ENCODE measurements at regions not wholly inside any gene's neighbourhood (a gene's known extent, or its start where the extent isn't known, plus 50 kb on each side); places are given as distances from the start of the nearest gene placed in this dataset.

DNA sequence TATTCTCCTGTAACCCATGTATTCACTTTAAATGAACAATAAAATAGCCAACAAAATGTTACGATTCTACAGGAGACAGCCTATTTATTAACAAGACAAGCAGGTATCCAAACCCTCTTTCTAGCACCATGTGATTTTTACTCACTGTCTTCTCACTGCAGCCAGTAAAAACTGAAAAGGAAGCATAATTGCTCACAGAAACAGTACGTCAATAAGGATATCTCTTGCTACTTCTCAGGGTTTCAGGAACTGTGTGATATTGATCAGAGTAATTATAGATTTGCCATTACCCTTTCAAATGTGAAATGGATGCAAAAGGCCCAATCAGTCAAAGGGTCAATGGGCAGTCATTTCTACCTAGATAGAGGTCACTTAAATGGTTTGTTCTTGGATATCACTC lies 1473.8 kb upstream of the DDX18 start:
- DNase-seq, result no peak

DNA sequence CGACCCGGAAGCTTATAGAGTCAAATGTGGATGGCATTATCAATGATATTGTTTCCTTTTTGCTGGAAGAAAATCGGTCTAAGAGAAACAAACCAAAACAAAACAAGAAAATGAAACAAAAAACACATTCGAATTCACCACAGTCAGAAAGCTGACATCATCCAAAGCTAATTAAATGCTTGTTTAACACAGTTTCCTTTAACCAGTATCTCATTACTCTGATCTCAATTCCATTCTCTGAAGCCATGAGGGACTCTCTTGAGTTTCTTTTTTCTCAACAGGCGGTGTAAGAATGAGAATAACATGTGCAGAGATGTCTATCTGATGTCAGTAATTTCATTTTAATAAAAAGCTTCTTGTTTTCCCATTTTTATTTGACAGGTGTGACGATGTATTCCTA lies 1448.3 kb upstream of the DDX18 start:
- DNase-seq, result no peak

DNA sequence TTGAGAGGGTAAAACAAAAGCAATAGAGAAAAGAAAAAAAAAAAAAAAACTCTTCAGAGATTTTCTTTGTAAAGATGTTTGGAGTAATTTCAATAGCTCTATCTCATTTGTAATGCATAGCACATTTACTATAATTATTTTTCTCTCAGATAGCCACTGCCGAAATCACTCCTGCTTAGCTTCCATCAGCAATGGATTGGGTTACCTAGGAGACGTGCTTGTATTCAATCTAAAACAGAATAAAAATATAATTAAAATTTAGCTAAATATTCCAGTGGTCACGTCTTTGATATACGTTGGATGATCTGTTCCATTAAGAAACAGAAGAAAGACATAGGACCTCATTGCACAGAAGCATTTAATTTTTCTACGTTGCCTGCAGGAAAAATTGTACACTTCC lies 1435.7 kb upstream of the DDX18 start:
- DNase-seq, result no peak

DNA sequence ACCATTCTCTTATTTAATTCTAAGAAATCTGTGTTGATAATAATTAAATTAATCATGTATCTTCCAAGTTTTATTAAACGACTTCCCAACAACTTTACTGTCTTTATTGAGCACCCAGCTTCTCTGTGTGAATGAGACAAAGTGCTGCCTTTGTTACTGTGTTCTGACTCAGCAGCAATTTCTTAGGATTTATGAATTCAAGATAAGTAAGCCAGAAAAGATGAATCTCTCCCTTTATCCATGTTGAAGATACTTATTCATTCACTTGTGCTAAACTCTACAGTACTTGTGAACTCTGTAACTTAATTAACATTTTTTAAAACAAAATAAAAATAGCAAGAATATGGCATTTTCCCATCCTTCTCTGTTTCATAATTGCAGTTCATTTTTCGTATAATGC lies 1403.3 kb upstream of the DDX18 start:
- DNase-seq, result no peak

DNA sequence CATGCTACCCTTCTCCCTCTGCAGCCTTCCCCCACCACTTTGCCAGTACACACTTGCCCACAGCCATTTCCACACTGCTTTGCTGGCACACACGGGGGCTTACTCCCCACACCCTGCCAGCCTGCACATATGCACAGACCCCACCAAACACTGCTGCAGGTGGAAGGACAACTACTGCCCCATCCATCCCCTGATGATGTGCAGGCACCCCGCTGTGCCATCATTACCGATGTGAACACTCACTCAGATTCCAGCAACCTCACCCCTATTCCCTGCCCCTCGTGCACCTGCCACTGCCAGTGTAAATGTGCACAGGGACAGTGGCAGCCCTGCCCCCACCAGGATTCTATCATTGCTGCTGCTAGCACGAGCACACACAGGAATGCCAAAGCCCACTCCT lies 1400.8 kb upstream of the DDX18 start:
- DNase-seq, result no peak

DNA sequence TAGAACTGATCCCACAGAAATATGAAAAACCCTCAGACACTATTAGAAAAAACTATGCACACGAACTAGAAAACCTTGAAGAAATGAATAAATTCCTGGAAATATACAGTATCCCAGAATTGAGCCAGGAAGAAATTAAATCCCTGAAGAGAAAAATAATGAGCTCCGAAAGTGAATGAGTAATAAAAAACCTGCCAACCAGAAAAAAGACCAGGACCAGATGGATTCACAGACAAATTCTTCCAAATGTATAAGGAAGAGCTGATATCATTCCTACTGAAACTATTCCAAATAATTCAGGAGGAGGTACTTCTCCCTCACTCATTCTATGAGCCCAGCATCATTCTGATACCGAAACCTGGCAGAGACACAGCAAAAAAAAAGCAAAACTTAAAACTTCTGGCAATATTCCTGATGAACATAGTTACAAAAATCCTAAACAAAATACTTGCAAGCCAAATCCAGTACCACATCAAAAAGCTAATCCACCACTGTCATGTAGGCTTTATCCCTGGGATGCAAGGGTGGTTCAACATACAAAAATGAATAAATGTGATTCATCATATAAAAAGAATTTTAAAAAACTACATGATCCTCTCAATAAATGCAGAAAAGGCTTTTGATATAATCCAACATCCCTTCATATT lies 1397.6 kb upstream of the DDX18 start:
- DNase-seq, result no peak

DNA sequence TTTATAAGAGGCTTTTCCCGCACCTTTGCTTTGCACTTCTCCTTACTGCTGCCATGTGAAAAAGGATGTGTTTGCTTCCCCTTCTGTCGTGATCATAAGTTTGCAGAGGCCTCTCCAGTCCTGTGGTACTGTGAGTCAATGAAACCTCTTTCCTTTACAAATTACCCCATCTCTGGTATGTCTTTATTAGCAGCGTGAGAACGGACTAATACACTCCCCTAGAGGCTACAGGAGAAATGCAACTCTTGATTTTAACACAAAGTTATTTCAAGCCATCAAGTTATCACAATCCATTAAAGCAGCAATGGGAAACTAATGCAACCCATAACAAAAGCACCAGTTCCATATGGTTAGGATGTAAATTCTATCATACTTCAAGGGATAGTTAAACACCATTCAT lies 1378.8 kb upstream of the DDX18 start:
- no peak for DNase-seq

DNA sequence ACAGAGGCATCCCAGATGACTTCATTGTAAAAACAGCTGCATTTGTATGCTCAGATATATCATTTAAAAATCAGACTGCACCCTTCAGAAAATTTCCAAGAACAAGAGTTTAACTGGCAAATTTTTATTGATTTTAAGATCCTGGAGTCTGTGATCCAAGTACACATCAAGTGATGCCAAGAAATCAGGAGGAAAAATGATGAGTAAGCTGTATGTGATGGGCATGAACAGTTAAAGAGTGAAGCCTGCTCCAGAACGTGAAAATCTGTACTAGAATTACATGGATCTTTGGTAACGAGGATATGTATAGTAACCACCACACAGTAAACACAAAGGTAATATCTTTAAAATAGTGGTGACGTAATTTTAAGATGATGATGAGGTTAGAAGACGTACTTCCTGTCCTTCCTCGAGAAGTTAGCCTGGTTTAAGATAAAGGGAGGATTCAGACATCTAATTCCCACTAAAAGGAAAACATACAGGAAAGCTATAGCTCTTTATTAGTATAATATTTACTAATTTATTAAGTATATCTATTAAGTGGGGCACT lies 1374.3 kb upstream of the DDX18 start:
- no peak for DNase-seq

DNA sequence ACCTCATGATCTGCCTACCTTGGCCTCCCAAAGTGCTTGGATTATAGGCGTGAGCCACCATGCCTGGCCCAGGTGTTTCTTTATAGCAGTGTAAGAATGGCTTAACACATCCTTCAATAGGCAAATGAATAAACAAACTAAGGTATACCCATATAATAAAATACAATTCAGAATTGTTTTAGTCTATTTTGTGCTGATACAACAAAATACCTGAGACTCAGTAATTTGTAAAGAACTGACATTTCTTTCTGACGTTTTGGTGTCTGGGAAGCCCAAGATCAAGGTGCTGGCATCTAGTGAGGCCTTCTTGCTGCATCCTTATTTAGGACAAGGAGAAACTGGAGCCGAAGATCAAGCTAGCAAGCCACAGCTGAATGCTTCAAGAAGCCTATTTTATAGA lies 1372.1 kb upstream of the DDX18 start:
- no peak for DNase-seq

DNA sequence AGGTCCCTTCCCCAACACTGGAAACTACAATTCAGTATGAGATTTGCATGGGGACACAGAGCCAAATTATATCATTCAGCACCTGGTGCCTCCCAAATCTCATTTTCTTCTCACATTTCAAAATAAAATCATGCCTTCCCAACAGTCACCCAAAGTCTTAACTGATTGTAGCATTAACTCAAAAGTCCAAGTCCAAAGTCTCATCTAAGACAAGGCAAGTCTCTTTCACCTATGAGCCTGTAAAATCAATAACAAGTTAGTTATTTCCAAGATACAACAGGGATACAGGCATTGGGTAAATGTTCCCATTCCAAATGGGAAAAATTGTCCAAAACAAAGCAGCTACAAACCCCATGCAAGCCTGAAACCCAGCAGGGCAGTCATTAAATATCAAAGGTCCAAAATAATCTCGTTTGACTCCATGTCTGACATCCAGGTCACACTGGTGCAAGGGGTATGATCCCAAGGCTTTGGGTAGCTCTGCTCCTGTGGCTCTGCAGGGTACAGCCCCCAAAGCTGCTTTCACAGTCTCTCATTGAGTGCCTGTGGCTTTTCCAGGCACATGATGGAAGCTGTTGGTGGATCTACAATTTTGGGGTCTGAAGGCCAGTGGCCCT lies 1370.1 kb upstream of the DDX18 start:
- DNase-seq, result no peak

DNA sequence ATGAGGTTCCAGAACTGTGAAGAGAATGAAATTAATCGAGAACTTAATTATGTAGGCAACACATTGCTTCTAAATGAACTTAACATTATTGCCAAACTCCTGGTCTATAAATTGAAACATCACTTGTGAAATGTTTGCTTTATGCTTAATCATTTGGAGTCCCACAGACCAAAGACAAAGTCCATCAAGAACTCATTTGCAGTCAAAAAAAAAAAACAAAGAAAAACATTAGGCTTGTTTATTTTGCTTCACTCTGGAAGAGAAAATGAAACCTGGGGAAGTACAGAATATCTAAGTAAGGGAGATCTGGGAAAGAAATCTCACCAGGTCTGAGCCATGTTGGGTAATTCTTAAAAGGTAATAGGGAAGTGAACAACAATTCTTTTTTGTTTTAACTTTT lies 1363.5 kb upstream of the DDX18 start:
- DNase-seq, result no peak

DNA sequence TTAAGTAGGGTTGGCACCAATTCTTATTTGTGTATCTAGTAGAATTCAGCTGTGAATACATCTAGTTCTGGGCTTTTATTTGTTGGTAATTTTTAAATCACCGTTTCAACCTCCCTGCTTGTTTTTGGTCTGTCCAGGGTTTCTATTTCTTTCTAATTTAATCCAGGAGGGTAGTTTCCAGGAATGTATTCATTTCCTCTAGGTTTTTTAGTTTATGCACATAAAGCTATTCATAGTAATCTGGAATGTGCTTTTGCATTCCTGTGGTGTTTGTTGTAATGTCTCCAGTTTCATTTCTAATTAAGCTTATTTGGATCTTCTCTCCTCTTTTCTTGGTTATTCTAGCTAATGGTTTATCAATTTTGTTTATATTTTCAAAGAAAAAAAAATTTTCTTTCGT lies 1361.8 kb upstream of the DDX18 start:
- no peak for DNase-seq

DNA sequence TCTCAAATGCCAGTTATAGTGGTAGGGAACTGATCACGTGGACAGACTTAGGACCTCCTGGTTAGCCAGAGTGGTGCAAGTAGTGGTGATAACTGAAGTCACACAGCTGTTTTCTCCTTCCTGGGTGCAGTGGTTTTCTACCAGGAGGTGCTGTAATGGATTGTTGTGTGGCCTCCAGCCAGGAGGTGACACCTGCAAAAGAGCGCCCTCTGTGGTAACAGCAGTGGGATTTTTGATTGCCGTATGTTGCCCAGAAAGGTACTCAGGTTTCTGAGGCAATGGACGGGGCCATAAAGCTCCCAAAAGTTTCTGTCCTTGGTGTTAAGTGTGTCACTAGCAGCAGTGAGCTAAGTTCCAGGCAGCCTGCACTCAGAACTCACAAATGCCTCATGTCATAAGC lies 1358.1 kb upstream of the DDX18 start:
- peak; percentile 3 for DNase-seq

DNA sequence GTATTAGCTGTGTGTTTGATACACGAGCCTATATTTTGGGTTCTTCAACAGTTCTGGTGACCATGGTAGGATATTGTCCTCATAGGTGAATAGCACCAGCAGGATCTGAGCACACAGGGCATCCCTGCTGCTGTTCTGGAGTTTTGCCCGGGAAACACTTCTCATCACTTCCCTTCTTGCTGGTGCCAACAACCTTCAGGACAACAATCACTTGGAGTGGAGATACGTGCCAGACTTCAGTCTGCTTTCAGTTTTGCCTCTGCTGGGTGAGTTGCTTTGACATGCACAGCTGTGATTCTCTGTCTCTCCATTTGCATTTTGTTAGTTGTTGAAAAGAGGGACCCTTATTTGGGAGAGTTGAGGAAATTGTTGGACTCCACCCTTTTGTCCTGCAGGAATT lies 1347.2 kb upstream of the DDX18 start:
- no peak for DNase-seq

DNA sequence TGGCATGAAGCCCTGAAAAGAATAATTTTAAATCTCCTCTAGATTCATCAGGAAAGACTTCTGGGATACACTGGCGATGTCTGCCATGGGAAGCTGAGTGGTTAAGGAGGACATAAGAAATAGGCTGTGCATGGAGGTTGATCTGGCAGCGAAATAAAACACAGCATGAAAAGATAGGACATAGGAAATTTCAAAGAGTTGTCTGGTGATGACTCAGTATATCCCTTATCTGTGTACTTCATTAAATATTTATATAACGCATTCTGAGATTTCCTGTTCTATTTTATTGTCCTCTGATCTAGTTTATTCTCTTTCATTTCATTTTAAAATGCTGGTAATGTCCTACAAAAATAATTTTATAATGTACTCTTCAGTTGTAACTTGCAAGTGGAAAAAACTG lies 1337.3 kb upstream of the DDX18 start:
- no peak for DNase-seq

DNA sequence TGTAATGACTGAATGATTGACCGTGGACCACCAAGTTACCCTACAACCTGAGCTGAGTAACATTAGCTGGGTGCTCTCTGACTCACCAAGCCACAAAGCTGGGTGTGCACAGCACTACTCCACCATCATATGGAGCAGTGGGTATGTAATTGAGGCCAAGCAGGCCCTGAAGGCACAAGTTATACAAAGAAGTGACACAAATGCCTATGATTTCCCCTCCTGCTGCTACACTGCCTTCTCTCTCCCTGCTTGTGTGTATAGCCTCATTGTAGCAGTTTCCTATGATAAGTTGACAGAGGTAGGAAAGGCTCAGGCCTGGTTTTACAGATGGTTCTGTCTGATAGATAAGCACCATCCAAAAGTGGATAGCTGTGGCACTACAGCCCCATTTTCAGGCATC lies 1327.2 kb upstream of the DDX18 start:
- no peak for DNase-seq

DNA sequence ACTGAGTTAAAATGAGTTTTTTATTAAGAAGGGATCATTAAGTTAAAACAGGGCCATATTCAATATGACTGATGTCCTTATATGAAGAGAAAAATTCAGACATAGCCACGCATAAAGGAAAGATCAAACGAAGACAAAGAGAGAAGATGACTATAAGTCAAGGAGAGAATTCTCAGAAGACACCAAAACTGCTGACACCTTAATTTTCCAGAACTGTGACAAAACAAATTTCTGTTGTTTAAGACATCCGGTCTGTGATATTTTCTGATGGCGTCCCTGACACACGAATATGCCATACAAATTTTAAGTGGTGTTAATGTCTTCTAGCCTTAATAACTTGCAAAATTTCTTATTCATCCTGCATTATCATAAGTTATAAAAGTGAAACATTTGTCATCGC lies 1325.2 kb upstream of the DDX18 start:
- DNase-seq, result no peak

DNA sequence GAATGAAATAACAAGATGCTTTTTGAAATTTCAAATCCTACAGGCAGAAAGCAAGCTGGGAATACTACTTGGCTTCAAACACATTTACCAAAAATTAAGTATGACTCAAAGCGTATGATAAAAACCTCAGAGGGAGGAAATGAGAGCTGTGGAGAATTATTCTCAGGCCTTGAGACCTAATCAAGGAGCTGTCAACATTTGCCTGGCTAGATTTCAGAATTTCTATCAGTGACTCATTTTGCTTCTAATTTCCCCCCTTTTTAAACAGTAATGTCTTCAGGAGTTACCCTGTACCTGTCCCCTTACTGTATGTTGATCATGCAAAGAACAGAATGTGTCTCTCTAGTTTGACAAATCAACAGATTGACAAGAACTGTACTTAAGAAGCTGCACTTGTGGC lies 1324.5 kb upstream of the DDX18 start:
- DNase-seq, result no peak

DNA sequence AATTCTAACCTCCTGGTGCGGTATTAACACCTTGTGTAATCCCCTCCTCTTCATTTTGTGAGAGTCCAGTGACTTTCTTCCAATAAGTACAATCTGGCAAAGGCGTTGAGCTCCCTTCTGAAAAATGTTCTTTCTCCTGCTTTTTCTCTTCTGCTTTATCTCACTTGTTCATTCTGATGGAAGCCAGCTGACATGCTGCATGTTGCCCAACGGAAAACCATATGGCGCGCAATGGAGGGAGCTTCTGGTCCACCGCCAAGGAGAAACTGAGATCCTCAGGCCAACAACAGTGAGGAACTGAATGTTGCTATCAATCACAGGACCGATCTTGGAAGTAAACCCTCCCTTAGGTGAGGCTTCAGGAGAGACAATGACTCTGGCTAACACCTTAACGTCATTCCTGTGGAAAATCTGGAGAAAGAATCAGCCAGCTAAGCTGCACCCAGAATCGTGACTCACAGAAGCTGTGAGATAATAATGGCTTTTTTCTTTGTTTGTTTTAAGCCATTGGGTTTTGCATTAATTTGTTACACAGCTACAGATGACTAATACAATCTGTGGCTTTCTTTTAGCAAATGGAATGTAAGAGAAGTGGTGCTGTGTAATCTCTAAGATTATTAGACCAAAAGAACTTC lies 1323.9 kb upstream of the DDX18 start:
- DNase-seq, result no peak

DNA sequence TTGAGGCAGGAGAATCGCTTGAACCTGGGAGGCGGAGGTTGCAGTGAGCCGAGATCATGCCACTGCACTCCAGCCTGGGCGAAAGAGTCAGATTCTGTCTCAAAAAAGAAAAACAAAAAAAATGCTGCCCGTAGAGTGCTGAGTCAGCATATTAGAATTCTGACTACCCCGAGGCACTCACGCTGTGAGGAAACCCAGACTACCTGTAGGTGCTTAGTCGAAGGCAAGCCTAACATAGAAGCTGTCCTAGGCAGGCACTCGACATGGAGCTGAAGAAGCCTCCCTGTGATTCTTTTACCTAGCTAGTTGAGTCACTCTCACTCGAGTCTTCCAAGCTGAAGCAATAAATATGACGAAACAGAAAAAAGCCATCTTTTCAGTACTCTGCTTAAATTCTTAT lies 1323.2 kb upstream of the DDX18 start:
- DNase-seq, result no peak

DNA sequence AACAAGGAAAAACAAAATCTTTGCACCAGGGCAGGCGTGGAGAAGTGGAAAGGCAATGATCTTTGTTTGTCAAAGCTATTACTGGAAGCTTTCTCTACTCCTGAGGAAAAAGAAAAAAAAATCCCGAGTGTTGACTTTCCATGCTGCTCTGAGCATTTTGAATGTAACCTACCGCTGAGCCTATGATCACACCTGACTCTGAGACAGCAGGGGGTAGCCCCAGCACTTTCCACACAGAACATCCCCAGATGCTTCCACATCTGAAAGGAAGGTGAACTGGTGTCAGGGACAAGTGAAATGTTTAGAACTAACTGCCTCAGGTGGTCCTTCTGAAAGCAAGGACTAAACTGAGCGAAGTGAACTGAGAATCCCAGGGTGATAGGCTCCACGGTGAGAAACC lies 1315.1 kb upstream of the DDX18 start:
- no peak for DNase-seq

DNA sequence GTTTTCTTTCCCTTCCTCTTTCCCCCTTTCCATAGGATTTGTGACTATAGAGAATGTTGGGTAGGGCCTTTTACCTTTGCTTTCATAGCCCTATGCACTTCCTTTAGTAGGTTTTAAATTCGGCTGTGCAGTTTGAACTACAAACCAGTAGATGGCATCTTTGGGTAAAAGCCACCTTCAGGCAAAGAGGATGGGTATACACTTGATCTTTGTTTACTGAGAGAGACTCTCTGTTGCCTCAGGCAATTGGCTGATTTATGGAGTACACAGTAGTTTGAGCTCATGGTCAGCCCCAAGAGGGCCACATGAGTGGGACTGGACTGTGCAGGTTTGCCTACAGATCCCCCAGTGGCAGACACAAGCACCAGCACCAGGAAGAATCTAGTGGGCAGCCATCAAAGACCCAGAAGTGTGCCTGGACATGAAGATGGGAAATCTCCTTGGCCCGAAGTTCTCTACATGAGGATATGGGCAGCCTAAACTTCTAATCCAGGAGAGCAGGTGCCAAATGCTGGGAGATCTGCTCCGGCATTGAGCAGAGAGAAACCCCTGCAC lies 1304.3 kb upstream of the DDX18 start:
- DNase-seq, result no peak

DNA sequence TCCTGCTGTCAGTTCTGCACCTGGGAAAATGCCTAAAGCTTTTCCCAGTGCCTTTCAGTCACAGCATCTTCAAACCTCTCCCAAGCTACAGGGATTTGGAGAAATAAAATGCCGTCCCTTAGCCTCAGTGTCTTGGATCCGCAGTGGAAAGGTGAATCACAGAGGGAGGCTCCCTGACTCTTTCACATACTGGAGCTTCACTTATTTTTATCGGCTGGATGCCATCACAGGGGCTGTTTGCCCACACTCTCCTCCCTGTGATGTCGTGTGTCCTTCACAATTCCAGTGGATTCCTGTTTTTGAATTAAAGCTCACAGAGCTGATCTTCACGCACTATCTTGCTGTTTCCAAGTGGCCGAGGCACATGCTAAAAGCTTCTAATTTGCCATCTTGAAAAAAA lies 1303.1 kb upstream of the DDX18 start:
- no peak for DNase-seq

DNA sequence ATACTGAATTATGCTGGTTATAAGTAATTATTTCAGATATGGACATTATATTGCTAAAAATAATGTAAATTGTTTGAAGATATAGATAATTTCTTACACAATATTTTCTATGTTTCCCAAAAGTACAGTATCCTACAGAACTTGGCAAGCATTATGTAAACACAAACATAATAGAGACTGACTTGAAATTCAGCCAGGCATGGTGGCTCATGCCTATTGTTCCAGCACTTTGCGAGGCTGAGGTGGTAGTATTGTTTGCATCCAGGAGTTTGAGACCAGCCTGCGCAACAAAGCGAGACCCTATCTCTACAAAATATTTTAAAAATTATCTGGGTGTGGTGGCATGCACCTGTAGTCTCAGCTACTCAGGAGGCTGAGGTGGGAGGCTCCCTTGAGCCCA lies 1300.5 kb upstream of the DDX18 start:
- no peak for DNase-seq

Data from NK-92 treated with Interleukin-12 subunit alpha and Interleukin-12 subunit beta, amount 100 ng/mL, for 24 hours (cell line).